Choroid plexus epithelial cell (primary cell): ENCODE measurements at regions not wholly inside any gene's neighbourhood (a gene's known extent, or its start where the extent isn't known, plus 50 kb on each side); places are given as distances from the start of the nearest gene placed in this dataset.

Experiments used
- DNase-seq: peaks from one replicate; pipeline ENCODE4 v3.0.0-alpha.2; 2010; ENCODE audit warnings: low read depth
- H3K4me3 ChIP-seq: 2 replicates; pipeline ENCODE4 v1.5.1; 2011; ENCODE audit warnings: low read depth, mild to moderate bottlenecking, control low read depth, low read length, moderate library complexity
- TF ChIP-seq, protein P1 (sequence below): conservative IDR thresholded peaks from 2 replicates; pipeline ENCODE4 v1.5.1; 2011; ENCODE audit warnings: low read depth, mild to moderate bottlenecking, control low read depth, inconsistent platforms, low read length, moderate library complexity

DNA sequence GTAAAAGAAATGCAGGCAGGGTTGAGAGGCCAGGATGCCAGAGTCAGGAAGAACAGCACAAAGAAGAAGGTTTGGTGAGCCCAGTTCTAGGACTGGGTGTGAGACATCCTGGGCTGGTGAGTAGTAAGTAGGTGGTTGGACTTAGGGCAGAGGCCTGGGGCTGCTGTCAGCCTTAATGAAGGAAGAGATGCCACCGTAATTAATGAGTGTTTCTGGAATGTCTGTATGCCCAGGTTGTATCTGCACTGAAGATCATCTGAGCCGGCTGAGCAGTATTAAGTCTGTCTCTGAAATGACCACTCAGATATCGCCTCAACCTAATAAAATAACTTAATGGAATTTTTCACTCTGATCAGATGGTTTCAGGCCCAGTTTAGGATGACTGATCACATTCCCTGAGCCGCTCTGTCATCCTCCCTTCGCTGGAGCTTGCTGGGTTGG is 532.9 kb upstream of the IL12A start:
- no peak overlapping the region for H3K4me3 ChIP-seq
- TF ChIP-seq, protein P1, sequence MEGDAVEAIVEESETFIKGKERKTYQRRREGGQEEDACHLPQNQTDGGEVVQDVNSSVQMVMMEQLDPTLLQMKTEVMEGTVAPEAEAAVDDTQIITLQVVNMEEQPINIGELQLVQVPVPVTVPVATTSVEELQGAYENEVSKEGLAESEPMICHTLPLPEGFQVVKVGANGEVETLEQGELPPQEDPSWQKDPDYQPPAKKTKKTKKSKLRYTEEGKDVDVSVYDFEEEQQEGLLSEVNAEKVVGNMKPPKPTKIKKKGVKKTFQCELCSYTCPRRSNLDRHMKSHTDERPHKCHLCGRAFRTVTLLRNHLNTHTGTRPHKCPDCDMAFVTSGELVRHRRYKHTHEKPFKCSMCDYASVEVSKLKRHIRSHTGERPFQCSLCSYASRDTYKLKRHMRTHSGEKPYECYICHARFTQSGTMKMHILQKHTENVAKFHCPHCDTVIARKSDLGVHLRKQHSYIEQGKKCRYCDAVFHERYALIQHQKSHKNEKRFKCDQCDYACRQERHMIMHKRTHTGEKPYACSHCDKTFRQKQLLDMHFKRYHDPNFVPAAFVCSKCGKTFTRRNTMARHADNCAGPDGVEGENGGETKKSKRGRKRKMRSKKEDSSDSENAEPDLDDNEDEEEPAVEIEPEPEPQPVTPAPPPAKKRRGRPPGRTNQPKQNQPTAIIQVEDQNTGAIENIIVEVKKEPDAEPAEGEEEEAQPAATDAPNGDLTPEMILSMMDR, result no peak
- DNase-seq, result no peak

- TF ChIP-seq, protein P1, result peak; percentile 13
- peak; percentile 94 for DNase-seq
Observed at GRCh38 chr3:159458010-159458409, 530.6 kb upstream of the IL12A start.

GRCh38 chr3:159458982-159459381 is 529.7 kb upstream of the IL12A start:
- no peak for DNase-seq

More at GRCh38 chr3:159458010-159458409, 530.6 kb upstream of the IL12A start:
- no peak overlapping the region for H3K4me3 ChIP-seq

GRCh38 chr3:159472611-159473010 is 516.0 kb upstream of the IL12A start:
- DNase-seq, result no peak
- TF ChIP-seq, protein P1, result no peak
- no peak overlapping the region for H3K4me3 ChIP-seq

More at GRCh38 chr3:159458982-159459381, 529.7 kb upstream of the IL12A start:
- H3K4me3 ChIP-seq, result no peak overlapping the region
- TF ChIP-seq, protein P1, result no peak

DNA sequence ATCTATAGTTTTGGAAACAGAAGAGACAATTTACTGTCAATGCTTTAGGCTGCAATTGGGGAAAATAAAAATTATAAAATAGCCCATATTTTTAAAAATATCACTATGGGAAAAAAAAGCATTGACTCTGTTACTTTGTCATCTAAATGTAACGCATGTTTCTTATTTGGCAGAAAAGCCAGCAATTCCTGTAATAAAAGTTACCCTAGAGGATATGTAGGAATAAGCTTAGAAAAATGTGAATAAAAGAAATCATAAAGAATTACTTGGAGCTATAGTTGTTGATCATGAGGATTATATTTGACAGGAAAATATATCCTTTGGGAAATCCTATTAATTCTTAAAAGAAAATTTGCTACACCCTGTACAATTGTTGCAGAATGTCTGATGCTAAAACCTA is 515.4 kb upstream of the IL12A start:
- TF ChIP-seq, protein P1, result no peak
- H3K4me3 ChIP-seq, result no peak overlapping the region
- DNase-seq, result no peak

DNA sequence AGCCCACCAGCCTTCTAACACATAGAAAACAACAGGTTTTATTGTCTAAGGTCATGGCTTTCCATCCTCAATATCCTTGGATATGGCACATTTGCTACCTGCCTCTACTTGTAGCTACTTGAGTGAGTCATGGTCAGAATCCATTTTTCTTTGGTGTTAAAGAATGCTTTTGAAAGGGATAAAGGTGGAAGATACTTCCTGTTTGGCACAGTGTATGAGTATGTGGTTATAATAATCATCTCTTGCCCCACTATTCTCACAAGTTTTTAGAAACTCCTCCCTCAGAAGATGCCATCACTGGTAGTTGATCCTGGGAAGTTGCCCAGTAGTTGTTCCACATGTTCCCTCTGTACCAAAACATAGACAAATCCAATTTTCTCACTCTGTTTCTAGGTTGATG is 508.6 kb upstream of the IL12A start:
- H3K4me3 ChIP-seq, result no peak overlapping the region
- DNase-seq, result no peak
- TF ChIP-seq, protein P1, result no peak

DNA sequence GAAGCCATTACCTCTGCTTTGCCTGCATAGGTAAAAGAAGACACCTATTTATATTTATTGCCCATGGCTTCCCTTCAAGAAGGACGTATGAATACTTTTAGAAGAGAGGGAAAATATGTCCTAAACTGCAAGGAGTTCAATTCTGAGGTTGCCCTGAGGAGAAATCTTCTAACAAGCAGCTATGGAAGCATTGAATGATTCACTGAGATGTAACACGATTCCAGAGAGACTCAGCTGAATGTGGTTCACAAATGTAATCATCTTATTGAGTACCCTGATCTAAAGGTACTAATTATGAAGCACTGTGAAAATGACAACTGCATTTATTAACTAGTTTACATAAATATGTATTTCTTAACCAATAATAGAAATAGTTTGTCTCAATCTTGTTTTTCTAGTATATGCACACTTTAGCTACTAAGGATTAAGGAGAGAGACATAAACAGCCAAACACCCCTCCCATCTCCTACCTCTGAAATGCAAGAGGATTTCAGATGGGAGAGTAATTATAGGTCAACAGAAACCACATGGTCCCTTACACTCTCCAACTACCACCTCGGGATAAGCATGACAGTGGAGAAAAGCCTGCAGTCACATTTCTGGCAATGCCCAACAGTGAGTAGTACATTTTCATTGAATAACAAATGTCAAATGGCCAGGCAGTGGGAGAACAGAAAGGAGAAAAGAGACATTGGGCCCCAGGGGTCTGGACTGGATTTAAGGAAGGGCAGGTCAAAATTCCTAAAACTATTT is 506.2 kb upstream of the IL12A start:
- DNase-seq, result no peak
- no peak overlapping the region for H3K4me3 ChIP-seq
- TF ChIP-seq, protein P1, result no peak
